Stimulated activated CD4-positive, alpha-beta T cell treated with anti-CD3 and anti-CD28 coated beads, Interleukin-1b, Interleukin-23, amount 100 ng/mL, for 1 hour (primary cell): ENCODE measurements at regions not wholly inside any gene's neighbourhood (a gene's known extent, or its start where the extent isn't known, plus 50 kb on each side); places are given as distances from the start of the nearest gene placed in this dataset.
"Not testable (repeated sequence)": the region's sequence is repeated elsewhere in the genome, so short reads cannot be mapped to it uniquely, and the experiment has no call there.

Experiments
- DNase-seq, 2 donors: peaks; one replicate each; pipeline ENCODE4 v3.0.0-alpha.2; 2020; ENCODE audit warnings: low read depth in 2 of 2

DNA sequence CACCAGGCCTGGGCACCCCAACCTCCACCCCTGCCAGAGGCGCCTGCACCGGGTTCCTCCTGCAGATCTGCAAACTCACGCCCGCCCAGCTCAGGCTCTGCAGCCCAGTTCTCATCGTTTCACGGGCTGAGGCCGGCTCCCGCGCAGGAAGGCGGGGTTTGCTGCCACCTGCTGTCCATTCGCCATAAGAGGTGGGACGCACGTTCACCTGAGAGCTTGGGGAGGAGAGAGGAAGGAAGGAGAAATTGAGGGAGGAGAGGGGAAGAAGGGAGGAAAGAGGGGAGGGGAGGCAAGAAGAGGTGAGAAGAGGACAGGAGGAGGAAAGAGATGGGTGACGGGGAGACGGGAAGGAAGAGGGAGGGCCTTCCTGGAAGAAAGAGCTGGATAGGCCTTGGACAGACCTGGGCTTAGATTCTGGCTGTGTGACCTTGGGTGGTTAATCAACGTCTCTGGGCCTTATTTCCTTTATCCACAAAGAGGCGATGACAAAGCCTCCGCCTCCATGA, 114.5 kb downstream of the ADRA2C start:
- DNase-seq, result peak in 1 of 2 donors; percentile 51

DNA sequence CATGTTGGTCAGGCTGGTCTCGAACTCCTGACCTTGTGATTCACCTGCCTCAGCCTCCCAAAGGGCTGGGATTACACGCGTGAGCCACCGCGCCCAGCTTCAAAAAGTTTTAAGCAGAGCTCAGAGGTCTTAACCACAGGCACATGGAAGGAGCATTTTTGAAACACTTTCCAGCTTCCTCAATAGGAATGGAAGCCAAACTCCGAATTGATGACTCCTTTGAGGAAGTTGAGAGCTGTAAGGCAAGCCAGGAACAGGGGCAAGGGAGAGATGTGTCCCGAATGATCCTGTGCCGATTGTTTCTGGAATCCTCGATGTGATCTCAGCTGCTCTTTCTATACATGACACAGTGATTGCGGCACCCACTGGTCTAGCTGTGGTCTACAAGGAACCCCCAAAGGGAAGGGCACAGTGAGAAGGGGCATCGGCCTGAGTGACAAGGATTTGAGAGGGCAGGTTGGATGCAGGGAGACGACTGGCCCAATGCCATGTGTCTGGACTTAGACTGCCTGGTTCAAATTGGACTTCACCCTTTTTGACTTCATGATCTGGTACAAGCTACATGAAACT, 116.2 kb downstream of the ADRA2C start:
- DNase-seq, result not testable (repeated sequence)

DNA sequence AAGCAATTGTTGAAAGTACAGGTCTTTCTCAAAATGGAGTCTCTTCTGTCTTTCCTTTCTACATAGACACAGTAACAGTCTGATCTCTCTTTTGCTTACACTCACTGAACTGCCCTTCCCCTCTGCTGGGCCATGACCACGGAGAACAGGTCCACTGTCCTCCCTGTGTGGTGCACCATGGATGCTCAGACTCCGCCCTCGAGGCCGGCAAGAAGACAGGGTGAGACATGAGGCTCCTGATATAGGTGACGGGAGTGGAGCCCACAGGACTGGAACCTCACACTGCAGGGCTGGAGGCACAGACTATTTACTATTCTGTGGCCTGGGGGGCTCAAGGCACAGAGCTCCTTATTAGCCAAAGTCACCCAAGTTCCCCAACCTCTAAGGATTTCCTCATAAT, 118.1 kb downstream of the ADRA2C start:
- not testable (repeated sequence) for DNase-seq

- DNase-seq, result not testable (repeated sequence)
Observed at GRCh38 chr4:3893590-3893989, 127.4 kb downstream of the ADRA2C start.

- not testable (repeated sequence) for DNase-seq
Observed at GRCh38 chr4:3894086-3894959, 128.1 kb downstream of the ADRA2C start.

GRCh38 chr4:3896441-3896840, 130.3 kb downstream of the ADRA2C start:
- no peak for DNase-seq

GRCh38 chr4:3896871-3897578, 130.8 kb downstream of the ADRA2C start:
- not testable (repeated sequence) for DNase-seq

- DNase-seq, result no peak
Observed at GRCh38 chr4:3898098-3898497, 131.9 kb downstream of the ADRA2C start.

DNA sequence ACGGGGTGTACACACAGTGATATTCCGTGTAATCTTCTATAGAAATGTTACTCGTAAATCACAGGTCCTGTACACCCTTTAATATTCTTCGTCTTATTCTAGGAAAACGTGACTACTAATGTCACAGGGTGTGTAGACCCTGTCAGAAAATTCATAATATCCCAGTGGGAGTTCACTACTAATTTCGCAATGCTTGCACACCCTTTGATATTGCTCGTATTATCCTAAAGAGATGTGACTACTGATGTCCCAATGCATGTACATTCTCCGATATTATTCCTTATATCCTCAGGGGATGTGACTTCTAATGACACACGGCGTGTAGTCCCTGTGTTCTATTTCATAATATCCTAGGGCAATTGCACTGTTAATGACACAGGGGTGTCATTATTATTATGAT, 132.7 kb downstream of the ADRA2C start:
- not testable (repeated sequence) for DNase-seq

DNA sequence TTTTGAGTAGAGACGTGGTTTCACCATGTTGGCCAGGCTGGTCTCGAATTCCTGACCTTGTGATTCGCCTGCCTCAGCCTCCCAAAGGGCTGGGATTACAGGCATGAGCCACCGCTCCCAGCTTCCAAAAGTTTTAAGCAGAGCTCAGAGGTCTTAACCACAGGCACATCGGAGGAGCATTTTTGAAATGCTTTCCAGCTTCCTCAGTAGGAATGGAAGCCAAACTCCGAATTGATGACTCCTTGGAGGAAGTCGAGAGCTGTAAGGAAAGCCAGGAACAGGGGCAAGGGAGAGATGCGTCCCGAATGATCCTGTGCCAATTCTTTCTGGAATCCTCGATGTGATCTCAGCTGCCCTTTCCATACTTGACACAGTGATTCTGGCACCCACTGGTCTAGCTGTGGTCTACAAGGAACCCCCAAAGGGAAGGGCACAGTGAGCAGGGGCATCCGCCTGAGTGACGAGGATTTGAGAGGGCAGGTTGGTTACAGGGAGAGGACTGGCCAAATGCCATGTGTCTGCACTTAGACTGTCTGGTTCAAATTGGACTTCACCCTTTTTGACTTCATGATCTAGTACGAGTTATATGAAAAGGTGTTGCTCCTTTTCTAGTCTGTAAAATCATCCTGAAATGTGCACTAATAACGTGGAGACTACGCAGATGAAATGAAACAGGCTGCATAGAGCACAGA, 138.2 kb downstream of the ADRA2C start:
- not testable (repeated sequence) for DNase-seq

- not testable (repeated sequence) for DNase-seq
Observed at GRCh38 chr4:3909616-3910015, 143.4 kb downstream of the ADRA2C start.

DNA sequence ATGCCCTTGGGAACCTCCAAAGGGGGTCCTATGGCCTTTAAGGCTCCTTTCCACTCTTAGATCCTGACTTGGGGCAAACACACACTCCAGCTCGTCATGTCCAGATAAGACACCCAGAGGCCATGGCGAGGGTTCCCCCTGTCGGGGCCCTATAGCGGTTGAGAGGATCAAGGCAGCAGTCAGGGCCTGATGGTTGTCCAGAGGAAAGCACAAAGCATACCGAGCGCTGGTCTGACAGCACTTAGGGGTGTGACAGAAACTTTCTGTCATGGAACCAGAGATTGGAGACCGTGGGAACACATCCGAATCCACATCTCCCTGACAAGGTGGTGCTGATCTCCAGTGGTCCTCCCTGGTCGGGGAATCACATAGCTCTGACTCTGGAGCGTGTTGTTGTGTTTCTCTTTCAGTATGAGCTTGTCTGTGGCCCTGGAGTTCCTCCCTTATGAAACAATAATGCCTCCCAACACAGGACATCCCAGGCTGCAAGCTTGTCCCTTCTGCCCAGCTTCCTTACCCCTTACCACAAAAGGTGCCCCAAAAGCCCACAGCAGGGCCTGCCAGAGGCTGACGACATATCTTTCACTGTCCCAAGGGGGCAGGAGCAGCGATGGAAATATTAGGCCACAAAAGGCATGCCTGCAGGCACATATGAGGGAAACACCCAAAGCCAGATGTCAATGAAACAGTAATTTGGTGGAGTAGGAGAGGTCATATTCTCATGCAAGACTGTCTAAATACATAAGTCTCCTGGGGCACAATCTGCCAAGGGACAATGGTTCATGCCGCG, 144.2 kb downstream of the ADRA2C start:
- not testable (repeated sequence) for DNase-seq

DNA sequence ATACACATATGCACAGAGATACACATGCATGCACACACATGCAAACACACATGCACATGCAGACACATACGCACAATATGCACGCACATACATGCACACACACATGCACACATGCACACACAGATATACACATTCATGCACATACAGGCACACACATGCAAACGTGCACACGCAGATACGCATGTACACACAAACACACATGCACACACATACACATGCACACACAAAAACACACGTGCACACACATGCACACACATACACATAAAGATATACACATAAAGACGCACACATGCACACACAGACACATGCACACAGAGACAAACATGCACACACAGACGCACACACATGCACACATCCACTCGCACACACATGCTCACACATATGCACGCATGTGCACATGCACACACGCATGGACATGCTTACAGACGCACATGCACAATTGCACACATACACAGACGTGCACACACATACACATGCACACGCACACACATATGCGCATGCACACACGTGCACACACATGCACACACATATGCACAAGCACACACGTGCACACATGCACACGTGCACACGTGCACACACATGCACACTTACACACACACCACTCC, 145.2 kb downstream of the ADRA2C start:
- no peak for DNase-seq

DNA sequence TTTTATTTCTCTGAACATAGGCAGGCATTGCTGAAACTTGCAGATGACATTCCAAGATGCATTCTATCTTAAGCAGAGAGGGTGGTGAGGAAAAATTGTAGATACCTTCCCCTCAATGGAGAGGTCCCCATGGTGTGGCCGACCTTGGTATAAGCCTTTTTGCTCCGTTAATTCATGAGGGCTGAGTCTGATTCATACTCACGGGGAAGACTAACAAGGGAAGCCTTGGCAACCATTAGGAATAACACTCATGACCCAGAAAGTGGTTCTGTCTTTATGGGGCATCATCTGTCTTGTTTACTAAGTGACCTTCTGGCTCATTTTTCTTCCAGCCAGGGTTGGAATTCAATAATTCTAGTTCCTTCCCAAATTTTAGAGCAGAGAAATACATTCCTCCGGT, 148.3 kb downstream of the ADRA2C start:
- not testable (repeated sequence) for DNase-seq

DNA sequence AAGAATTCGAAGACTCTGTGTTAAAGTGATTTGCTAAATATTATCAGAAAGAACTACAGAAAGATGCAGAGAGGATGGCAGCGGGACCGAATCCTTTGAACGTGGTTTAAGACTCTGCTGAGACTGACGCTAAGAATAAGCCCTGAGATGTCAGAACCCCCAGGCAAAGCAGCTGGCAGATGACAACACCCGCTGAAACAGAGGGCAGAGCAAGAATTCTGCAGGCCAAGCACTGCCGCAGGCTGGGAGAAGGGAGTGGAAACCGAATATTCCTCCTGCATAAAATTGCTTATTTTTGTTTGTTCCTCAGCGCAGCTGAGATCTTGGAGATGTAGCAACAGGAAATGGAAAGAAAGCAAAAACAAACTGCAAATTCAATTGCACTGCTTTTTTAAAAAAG, 153.3 kb downstream of the ADRA2C start:
- DNase-seq, result not testable (repeated sequence)

- not testable (repeated sequence) for DNase-seq
Observed at GRCh38 chr4:3921902-3922301, 155.7 kb downstream of the ADRA2C start.

GRCh38 chr4:3925841-3926240, 159.7 kb downstream of the ADRA2C start:
- not testable (repeated sequence) for DNase-seq

GRCh38 chr4:3926271-3926670, 160.1 kb downstream of the ADRA2C start:
- DNase-seq, result not testable (repeated sequence)

- DNase-seq, result not testable (repeated sequence)
Observed at GRCh38 chr4:3926969-3927755, 161.0 kb downstream of the ADRA2C start.

DNA sequence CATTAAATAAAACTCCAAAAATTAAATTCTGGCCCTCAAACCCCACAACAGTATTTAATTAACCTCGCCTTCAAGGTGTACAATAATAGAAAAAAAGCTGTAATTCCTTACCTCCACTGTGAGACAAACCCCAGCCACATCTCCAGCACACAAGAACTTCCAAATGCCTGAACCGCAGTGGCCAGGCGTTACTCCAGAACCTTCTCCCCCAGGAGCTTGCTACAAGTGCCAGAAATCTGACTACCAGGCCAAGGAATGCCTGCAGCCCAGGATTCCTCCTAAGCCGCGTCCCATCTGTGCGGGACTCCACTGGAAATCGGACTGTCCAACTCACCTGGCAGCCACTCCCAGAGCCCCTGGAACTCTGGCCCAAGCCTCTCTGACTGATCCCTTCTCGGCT, 163.2 kb downstream of the ADRA2C start:
- DNase-seq, result not testable (repeated sequence)
